ENCODE measurements at regions not wholly inside any gene's neighbourhood (a gene's known extent, or its start where the extent isn't known, plus 50 kb on each side); places are given as distances from the start of the nearest gene placed in this dataset.
A peak's percentile ranks its signal among the peaks of the same experiment; 100 is the strongest.

DNA sequence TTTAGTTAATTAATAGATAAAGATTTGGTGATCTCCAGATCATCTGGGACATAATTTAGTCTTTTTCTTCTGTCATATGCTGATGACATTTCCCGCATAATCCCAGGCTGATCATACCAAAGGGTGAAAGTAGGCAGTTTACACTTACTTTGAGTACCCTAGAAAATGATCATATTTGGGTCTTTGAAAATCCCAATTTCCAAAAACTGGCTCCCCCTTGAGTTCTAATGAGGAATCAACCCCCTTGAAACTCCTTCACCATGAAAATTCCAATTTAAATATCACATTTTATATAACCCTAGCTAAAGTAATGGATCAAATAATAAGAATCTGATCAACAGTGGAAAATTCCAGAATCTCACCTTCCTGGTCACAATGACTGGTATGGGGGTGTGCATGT lies 223.4 kb downstream of the NAF1 start:
- Mint-ChIP-seq H3K4me1 (ENCODE audit: insufficient read depth, unreplicated experiment) (peaks cover 15% of the 10 kb centered on the region), H3K27me3 (ENCODE audit: insufficient read depth, unreplicated experiment) (no peaks in the 10 kb centered on the region), H3K9me3 (ENCODE audit: unreplicated experiment) (no peaks in the 10 kb centered on the region), H3K36me3 (ENCODE audit: insufficient read depth, unreplicated experiment) (no peaks in the 10 kb centered on the region), H3K27ac (ENCODE audit: low read depth, unreplicated experiment) (no peak overlapping the region), H3K4me3 (ENCODE audit: unreplicated experiment) (no peak overlapping the region)
- no TSS peak for BruUV-seq (replicated peaks)
- DNase-seq (ENCODE audit: unreplicated experiment), result no peak
- CTCF ChIA-PET, result interaction anchor here (1.0 kb wide), 1 partner anchor 9 kb away, joined by 3 read pairs; no protein-coding TSS in a partner anchor
- intact Hi-C loops (cut with micrococcal nuclease), result no loop called here
- TF ChIP-seq, protein P1, sequence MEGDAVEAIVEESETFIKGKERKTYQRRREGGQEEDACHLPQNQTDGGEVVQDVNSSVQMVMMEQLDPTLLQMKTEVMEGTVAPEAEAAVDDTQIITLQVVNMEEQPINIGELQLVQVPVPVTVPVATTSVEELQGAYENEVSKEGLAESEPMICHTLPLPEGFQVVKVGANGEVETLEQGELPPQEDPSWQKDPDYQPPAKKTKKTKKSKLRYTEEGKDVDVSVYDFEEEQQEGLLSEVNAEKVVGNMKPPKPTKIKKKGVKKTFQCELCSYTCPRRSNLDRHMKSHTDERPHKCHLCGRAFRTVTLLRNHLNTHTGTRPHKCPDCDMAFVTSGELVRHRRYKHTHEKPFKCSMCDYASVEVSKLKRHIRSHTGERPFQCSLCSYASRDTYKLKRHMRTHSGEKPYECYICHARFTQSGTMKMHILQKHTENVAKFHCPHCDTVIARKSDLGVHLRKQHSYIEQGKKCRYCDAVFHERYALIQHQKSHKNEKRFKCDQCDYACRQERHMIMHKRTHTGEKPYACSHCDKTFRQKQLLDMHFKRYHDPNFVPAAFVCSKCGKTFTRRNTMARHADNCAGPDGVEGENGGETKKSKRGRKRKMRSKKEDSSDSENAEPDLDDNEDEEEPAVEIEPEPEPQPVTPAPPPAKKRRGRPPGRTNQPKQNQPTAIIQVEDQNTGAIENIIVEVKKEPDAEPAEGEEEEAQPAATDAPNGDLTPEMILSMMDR (IDR thresholded peaks at IDR 0.05; ENCODE audit: unreplicated experiment), result no peak
- POLR2A ChIA-PET, result no interaction called here

DNA sequence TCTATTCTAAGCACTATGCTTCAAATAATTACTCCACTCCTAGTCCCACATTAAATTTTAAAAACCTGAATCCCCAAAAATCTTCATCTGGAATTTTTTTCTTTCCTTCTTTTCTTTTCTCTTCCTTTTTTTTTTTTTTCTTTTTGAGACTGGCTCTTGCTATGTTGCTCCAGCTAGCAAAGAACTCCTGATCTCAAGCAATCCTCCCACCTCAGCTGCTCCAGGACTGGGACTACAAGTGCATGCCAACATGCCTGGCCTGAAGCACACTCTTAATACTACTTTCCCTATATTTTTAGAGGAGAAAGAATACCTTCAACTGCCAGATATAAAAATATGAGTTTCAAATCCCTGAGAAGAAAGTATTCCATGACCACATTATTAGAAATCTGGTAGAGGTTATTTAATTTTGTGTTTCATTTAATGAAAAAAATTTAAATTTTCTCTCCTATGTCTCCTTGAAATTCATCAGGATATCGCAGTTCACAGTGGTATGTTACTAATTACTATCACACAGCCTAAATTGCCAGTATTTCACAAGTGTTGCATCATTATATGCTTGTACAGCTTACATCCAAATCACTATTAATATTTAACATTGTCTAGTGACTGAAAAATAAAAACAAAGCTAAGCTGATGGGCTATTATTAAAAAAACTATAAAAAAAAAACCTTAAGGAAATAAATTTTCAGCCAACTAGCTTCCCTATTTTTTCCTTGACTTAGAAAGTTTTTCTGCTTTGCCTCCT lies 227.8 kb downstream of the NAF1 start:
- BruUV-seq (replicated peaks), result no TSS peak
- Mint-ChIP-seq H3K4me1 (ENCODE audit: insufficient read depth, unreplicated experiment) (peaks cover 20% of the 10 kb centered on the region), H3K27me3 (ENCODE audit: insufficient read depth, unreplicated experiment) (no peaks in the 10 kb centered on the region), H3K9me3 (ENCODE audit: unreplicated experiment) (no peaks in the 10 kb centered on the region), H3K4me3 (ENCODE audit: unreplicated experiment) (no peak overlapping the region), H3K27ac (ENCODE audit: low read depth, unreplicated experiment) (peak overlapping the region; percentile 4), H3K36me3 (ENCODE audit: insufficient read depth, unreplicated experiment) (no peaks in the 10 kb centered on the region)
- intact Hi-C loops (cut with micrococcal nuclease), result no loop called here
- ChIA-PET POLR2A (interaction anchor here (0.8 kb wide), 1 partner anchor 8 kb away, joined by 4 read pairs; no protein-coding TSS in a partner anchor), CTCF (interaction anchor here (0.8 kb wide), 1 partner anchor 16 kb away, joined by 3 read pairs; no protein-coding TSS in a partner anchor)
- TF ChIP-seq, protein P1 (IDR thresholded peaks at IDR 0.05; ENCODE audit: unreplicated experiment), result no peak
- DNase-seq (ENCODE audit: unreplicated experiment), result no peak

DNA sequence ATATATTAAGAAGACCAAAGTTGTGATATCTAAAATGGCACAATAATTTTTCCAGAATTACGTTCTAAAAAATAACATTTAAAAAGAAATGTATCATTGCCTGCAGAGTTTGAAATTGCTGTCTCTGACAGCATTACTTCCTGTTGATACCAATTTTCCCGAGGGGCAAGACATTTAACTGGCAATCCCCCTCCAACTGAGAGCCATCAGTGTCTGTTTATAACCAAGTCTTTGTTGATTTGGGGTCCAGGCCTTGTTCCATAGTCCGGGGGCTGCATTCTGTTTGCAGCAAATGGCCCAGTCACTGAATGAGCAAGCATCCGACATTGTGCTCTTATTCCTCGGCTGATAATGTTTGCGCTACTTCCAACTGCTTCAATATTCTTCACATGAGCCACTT lies 231.5 kb downstream of the NAF1 start:
- no peak for DNase-seq (ENCODE audit: unreplicated experiment)
- H3K27ac Mint-ChIP-seq (ENCODE audit: low read depth, unreplicated experiment), result no peak overlapping the region
- TF ChIP-seq, protein P1 (IDR thresholded peaks at IDR 0.05; ENCODE audit: unreplicated experiment), result no peak

DNA sequence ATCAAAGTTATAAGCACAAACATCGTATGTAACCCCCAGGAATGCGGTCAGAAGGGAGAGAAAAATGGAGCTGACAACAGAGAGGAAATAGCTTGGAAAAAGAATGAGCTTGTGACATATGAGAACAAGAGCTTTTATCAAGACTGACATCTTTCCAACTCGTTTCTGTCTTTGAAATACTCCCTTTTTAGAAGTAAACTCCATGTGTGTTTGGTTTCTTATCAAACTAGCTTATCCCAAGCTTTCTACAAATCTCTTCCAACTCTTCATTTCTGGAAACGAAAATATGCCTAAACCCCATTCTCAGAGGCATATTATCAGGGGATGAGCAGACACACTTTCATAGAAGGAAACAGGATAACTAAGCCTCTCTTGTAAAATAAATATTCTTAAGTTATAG lies 235.4 kb downstream of the NAF1 start:
- intact Hi-C loops (cut with micrococcal nuclease), result no loop called here
- ChIA-PET POLR2A (interaction anchor here (0.6 to 0.9 kb wide), 2 partner anchors 8 to 682 kb away, joined by 3 to 4 read pairs; no protein-coding TSS in a partner anchor), CTCF (interaction anchor here (0.6 kb wide), 1 partner anchor 45 kb away, joined by 4 read pairs; no protein-coding TSS in a partner anchor)
- no peaks in the 10 kb centered on the region for H3K27me3 Mint-ChIP-seq (ENCODE audit: insufficient read depth, unreplicated experiment)
- peaks cover 2% of the 10 kb centered on the region for H3K4me1 Mint-ChIP-seq (ENCODE audit: insufficient read depth, unreplicated experiment)
- H3K4me3 Mint-ChIP-seq (ENCODE audit: unreplicated experiment), result no peak overlapping the region
- H3K27ac Mint-ChIP-seq (ENCODE audit: low read depth, unreplicated experiment), result peak overlapping the region; percentile 74
- no peaks in the 10 kb centered on the region for H3K36me3 Mint-ChIP-seq (ENCODE audit: insufficient read depth, unreplicated experiment)
- no peaks in the 10 kb centered on the region for H3K9me3 Mint-ChIP-seq (ENCODE audit: unreplicated experiment)
- DNase-seq (ENCODE audit: unreplicated experiment), result no peak
- TF ChIP-seq, protein P1 (IDR thresholded peaks at IDR 0.05; ENCODE audit: unreplicated experiment), result no peak
- BruUV-seq (replicated peaks), result no TSS peak

More for the DNA sequence above, 231.5 kb downstream of the NAF1 start:
- ChIA-PET CTCF (no interaction called here), POLR2A (interaction anchor here (0.5 to 1.0 kb wide), 2 partner anchors 47 to 94 kb away, joined by 3 to 5 read pairs; no protein-coding TSS in a partner anchor)
- Mint-ChIP-seq H3K4me1 (ENCODE audit: insufficient read depth, unreplicated experiment) (peaks cover 20% of the 10 kb centered on the region), H3K4me3 (ENCODE audit: unreplicated experiment) (no peak overlapping the region), H3K27me3 (ENCODE audit: insufficient read depth, unreplicated experiment) (no peaks in the 10 kb centered on the region), H3K9me3 (ENCODE audit: unreplicated experiment) (no peaks in the 10 kb centered on the region), H3K36me3 (ENCODE audit: insufficient read depth, unreplicated experiment) (no peaks in the 10 kb centered on the region)
- BruUV-seq (replicated peaks), result no TSS peak
- intact Hi-C loops (cut with micrococcal nuclease), result no loop called here

Measured in MCF 10A (cell line).